IPS-NIHi11 (cell line): ENCODE measurements at regions not wholly inside any gene's neighbourhood (a gene's known extent, or its start where the extent isn't known, plus 50 kb on each side); places are given as distances from the start of the nearest gene placed in this dataset.
"Not testable (repeated sequence)": the region's sequence is repeated elsewhere in the genome, so short reads cannot be mapped to it uniquely, and the experiment has no call there.

ENCODE experiments used
- DNase-seq: peaks from one replicate; pipeline ENCODE4 v3.0.0; 2012; ENCODE audit warnings: mixed read lengths, low spot score

- no peak for DNase-seq
Observed at GRCh38 chrX:89033723-89034122, 286.7 kb downstream of the CPXCR1 start.

- no peak for DNase-seq
Observed at GRCh38 chrX:89034679-89035078, 287.7 kb downstream of the CPXCR1 start.

- no peak for DNase-seq
Observed at GRCh38 chrX:89053223-89053622, 306.2 kb downstream of the CPXCR1 start.

GRCh38 chrX:89099587-89099986 is 352.6 kb downstream of the CPXCR1 start:
- not testable (repeated sequence) for DNase-seq

- DNase-seq = no peak
Observed at GRCh38 chrX:89124985-89125384, 378.0 kb downstream of the CPXCR1 start.
